ENCODE measurements at regions not wholly inside any gene's neighbourhood (a gene's known extent, or its start where the extent isn't known, plus 50 kb on each side); places are given as distances from the start of the nearest gene placed in this dataset.

DNA sequence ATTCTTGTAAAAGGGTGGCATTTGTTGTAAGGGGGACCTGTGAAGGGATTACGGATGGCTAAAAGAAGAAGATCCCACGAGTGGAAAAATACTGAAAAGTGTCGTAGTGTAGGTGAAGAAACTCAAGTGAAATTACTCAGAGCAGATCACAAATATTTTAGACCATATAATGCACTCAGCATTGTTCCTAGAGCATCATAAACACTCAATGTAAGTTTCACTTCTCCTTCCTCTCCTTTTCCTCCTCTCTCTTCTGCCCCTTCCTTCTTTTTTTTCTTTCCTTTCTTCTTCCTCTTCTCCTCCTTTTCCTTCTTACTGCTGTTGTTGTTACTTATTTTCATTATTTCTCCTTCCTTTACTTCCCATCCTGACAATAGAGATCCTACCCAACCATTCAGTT lies 445.6 kb downstream of the ADAMTS20 start:
- TF ChIP-seq TAF1 (IDR thresholded peaks at IDR 0.05; ENCODE audit: low read depth) (no peak), RAD21 (conservative IDR thresholded peaks at IDR 0.05) (no peak), EP300 (conservative IDR thresholded peaks at IDR 0.05; ENCODE audit: poor library complexity, severe bottlenecking) (no peak), SMC3 (conservative IDR thresholded peaks at IDR 0.05; ENCODE audit: poor library complexity) (no peak), MXI1 (conservative IDR thresholded peaks at IDR 0.05; ENCODE audit: poor library complexity, severe bottlenecking) (no peak), EZH2 (IDR thresholded peaks at IDR 0.05; ENCODE audit: borderline replicate concordance, insufficient read depth, low read length, poor library complexity, severe bottlenecking) (no peak), POLR2AphosphoS5 (IDR thresholded peaks at IDR 0.05) (no peak)
- TF ChIP-seq, protein P1, sequence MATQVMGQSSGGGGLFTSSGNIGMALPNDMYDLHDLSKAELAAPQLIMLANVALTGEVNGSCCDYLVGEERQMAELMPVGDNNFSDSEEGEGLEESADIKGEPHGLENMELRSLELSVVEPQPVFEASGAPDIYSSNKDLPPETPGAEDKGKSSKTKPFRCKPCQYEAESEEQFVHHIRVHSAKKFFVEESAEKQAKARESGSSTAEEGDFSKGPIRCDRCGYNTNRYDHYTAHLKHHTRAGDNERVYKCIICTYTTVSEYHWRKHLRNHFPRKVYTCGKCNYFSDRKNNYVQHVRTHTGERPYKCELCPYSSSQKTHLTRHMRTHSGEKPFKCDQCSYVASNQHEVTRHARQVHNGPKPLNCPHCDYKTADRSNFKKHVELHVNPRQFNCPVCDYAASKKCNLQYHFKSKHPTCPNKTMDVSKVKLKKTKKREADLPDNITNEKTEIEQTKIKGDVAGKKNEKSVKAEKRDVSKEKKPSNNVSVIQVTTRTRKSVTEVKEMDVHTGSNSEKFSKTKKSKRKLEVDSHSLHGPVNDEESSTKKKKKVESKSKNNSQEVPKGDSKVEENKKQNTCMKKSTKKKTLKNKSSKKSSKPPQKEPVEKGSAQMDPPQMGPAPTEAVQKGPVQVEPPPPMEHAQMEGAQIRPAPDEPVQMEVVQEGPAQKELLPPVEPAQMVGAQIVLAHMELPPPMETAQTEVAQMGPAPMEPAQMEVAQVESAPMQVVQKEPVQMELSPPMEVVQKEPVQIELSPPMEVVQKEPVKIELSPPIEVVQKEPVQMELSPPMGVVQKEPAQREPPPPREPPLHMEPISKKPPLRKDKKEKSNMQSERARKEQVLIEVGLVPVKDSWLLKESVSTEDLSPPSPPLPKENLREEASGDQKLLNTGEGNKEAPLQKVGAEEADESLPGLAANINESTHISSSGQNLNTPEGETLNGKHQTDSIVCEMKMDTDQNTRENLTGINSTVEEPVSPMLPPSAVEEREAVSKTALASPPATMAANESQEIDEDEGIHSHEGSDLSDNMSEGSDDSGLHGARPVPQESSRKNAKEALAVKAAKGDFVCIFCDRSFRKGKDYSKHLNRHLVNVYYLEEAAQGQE (IDR thresholded peaks at IDR 0.05; ENCODE audit: borderline replicate concordance), result no peak
- TF ChIP-seq, protein P2, sequence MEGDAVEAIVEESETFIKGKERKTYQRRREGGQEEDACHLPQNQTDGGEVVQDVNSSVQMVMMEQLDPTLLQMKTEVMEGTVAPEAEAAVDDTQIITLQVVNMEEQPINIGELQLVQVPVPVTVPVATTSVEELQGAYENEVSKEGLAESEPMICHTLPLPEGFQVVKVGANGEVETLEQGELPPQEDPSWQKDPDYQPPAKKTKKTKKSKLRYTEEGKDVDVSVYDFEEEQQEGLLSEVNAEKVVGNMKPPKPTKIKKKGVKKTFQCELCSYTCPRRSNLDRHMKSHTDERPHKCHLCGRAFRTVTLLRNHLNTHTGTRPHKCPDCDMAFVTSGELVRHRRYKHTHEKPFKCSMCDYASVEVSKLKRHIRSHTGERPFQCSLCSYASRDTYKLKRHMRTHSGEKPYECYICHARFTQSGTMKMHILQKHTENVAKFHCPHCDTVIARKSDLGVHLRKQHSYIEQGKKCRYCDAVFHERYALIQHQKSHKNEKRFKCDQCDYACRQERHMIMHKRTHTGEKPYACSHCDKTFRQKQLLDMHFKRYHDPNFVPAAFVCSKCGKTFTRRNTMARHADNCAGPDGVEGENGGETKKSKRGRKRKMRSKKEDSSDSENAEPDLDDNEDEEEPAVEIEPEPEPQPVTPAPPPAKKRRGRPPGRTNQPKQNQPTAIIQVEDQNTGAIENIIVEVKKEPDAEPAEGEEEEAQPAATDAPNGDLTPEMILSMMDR (IDR thresholded peaks at IDR 0.05; ENCODE audit: poor library complexity, severe bottlenecking), result no peak
- Histone ChIP-seq H2AFZ (ENCODE audit: low read depth, low read length) (no peak overlapping the region), H3K79me2 (replicated peaks; ENCODE audit: insufficient read depth, low read length) (no peaks in the 10 kb centered on the region), H3K4me3 (ENCODE audit: low read length) (no peak overlapping the region), H3K9me2 (ENCODE audit: insufficient read depth, low read length) (no peaks in the 10 kb centered on the region), H3F3A (ENCODE audit: insufficient read depth, low read length, poor library complexity, severe bottlenecking) (no peaks in the 10 kb centered on the region), H3K9ac (ENCODE audit: low read length) (no peak overlapping the region), H3K36me3 (ENCODE audit: insufficient read depth, low read length) (no peaks in the 10 kb centered on the region), H3K4me2 (ENCODE audit: low read length) (no peak overlapping the region), H4K20me1 (ENCODE audit: insufficient read depth) (no peaks in the 10 kb centered on the region), H3K27me3 (ENCODE audit: insufficient read depth, low read depth, low read length) (no peaks in the 10 kb centered on the region), H3K9me3 (ENCODE audit: low read length) (no peaks in the 10 kb centered on the region), H3K27ac (ENCODE audit: low read length) (no peak overlapping the region)

DNA sequence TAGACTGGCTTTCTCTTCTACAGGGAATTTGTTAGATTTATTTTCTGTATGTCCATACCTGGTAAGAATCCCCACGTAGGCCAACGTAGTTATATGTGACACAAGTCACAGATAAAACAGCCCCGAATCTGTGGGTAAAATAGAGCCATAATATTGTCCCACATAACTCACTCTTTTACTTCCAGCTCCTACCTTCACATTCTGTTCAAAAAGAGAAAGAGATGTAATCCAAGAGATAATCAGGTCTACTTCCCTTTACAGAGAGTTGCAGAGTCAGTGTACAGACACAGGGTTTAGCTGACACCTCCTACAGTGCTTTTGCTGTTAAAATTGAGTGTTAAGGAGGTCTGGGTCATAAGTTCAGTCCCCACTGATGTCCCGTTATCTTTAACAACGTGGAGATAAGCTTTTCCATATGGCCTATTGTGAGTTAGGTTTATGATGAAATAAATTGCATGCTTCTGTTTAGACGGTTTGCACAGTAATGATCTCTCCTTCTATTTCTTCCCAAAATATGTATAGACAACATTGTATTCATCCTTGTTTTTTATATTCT lies 446.5 kb downstream of the ADAMTS20 start:
- Histone ChIP-seq H3K9ac (ENCODE audit: low read length) (no peak overlapping the region), H3F3A (ENCODE audit: insufficient read depth, low read length, poor library complexity, severe bottlenecking) (no peaks in the 10 kb centered on the region), H3K9me3 (ENCODE audit: low read length) (no peaks in the 10 kb centered on the region), H3K27me3 (ENCODE audit: insufficient read depth, low read depth, low read length) (no peaks in the 10 kb centered on the region), H3K9me2 (ENCODE audit: insufficient read depth, low read length) (no peaks in the 10 kb centered on the region), H3K27ac (ENCODE audit: low read length) (no peak overlapping the region), H3K79me2 (replicated peaks; ENCODE audit: insufficient read depth, low read length) (no peaks in the 10 kb centered on the region), H3K4me2 (ENCODE audit: low read length) (no peak overlapping the region), H4K20me1 (ENCODE audit: insufficient read depth) (no peaks in the 10 kb centered on the region), H2AFZ (ENCODE audit: low read depth, low read length) (no peak overlapping the region), H3K4me3 (ENCODE audit: low read length) (no peak overlapping the region), H3K36me3 (ENCODE audit: insufficient read depth, low read length) (no peaks in the 10 kb centered on the region)
- TF ChIP-seq POLR2AphosphoS5 (IDR thresholded peaks at IDR 0.05) (no peak), TAF1 (IDR thresholded peaks at IDR 0.05; ENCODE audit: low read depth) (no peak), EP300 (conservative IDR thresholded peaks at IDR 0.05; ENCODE audit: poor library complexity, severe bottlenecking) (no peak), RAD21 (conservative IDR thresholded peaks at IDR 0.05) (no peak), EZH2 (IDR thresholded peaks at IDR 0.05; ENCODE audit: borderline replicate concordance, insufficient read depth, low read length, poor library complexity, severe bottlenecking) (no peak), SMC3 (conservative IDR thresholded peaks at IDR 0.05; ENCODE audit: poor library complexity) (no peak), MXI1 (conservative IDR thresholded peaks at IDR 0.05; ENCODE audit: poor library complexity, severe bottlenecking) (no peak)
- TF ChIP-seq, protein P1 (IDR thresholded peaks at IDR 0.05; ENCODE audit: borderline replicate concordance), result no peak
- TF ChIP-seq, protein P2 (IDR thresholded peaks at IDR 0.05; ENCODE audit: poor library complexity, severe bottlenecking), result no peak
